ENCODE measurements at regions not wholly inside any gene's neighbourhood (a gene's known extent, or its start where the extent isn't known, plus 50 kb on each side); places are given as distances from the start of the nearest gene placed in this dataset.
"Not testable (repeated sequence)": the region's sequence is repeated elsewhere in the genome, so short reads cannot be mapped to it uniquely, and the experiment has no call there.

DNA sequence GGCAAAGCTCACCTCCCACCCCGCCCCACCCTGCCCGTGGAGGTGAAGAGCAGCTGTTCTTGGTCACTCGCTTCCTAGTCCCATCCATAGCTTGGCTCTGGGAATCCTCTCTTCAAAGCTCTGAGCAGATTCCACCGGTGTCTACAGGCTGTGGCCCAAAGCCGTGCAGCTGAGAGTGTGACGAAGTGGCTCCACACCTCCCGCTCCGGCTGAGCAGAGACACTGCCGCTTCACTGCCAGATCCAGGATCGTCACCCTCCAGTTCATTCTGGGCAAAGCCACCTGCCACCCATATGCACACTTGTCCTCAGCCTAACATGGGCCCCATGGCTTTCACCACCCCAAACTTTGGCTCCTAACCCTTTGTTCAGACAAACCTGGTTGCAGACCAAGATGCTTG lies 532.9 kb upstream of the B3GAT1 start:
- no peak for DNase-seq (ENCODE audit: low read depth in 2 of 2)

GRCh38 chr11:134944131-134944530 lies 532.1 kb upstream of the B3GAT1 start:
- no peak for DNase-seq (ENCODE audit: low read depth in 2 of 2)

GRCh38 chr11:134943544-134943943 lies 531.5 kb upstream of the B3GAT1 start:
- DNase-seq (ENCODE audit: low read depth in 2 of 2): no peak

GRCh38 chr11:134942681-134943080 lies 530.6 kb upstream of the B3GAT1 start:
- no peak for DNase-seq (ENCODE audit: low read depth in 2 of 2)

GRCh38 chr11:134941936-134942600 lies 530.0 kb upstream of the B3GAT1 start:
- not testable (repeated sequence) for DNase-seq (ENCODE audit: low read depth in 2 of 2)

DNA sequence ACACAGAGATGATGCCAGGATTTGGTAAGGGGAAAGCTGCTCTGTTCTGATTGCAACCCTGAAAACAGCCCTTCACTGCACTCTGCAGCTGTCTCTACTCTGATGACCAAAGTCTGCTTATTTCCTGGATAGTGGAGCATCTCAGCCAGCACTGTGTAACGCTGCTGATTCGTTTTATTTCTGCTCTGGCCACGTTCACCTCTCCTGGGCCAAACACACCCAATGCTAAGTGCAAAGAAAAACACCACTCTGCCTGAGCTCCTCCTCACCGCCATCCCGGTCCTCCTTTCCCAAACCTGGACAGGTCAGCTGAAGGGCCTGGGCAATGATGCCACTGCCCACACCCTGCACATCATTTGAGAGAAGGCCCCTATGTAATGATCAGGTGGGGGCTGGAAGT lies 529.3 kb upstream of the B3GAT1 start:
- DNase-seq (ENCODE audit: low read depth in 2 of 2): no peak

GRCh38 chr11:134940441-134941126 lies 528.5 kb upstream of the B3GAT1 start:
- no peak for DNase-seq (ENCODE audit: low read depth in 2 of 2)

DNA sequence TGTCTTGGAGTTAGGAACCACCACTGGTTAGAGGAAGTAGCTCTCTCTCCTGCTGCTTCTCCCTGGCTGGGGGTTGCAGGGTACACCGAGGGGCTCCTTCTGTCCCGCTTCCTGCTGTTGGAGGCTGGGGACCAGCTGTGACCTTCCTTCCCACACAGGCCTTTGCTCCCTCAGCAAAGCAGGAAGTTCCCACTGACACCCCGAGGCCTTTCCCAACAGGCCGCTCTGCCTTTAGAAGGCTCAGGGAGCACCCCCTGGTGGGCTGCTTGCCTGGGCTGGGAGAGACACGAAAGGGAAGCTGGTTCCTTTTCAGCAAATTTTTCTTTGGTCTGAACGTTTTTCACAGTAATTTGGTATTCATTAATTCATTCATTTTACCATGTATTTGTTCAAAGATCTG lies 527.9 kb upstream of the B3GAT1 start:
- no peak for DNase-seq (ENCODE audit: low read depth in 2 of 2)

GRCh38 chr11:134939031-134939430 lies 527.0 kb upstream of the B3GAT1 start:
- no peak for DNase-seq (ENCODE audit: low read depth in 2 of 2)

- no peak for DNase-seq (ENCODE audit: low read depth in 2 of 2)
Observed at GRCh38 chr11:134938212-134938611, 526.2 kb upstream of the B3GAT1 start.

GRCh38 chr11:134937193-134937592 lies 525.2 kb upstream of the B3GAT1 start:
- DNase-seq (ENCODE audit: low read depth in 2 of 2): not testable (repeated sequence)

DNA sequence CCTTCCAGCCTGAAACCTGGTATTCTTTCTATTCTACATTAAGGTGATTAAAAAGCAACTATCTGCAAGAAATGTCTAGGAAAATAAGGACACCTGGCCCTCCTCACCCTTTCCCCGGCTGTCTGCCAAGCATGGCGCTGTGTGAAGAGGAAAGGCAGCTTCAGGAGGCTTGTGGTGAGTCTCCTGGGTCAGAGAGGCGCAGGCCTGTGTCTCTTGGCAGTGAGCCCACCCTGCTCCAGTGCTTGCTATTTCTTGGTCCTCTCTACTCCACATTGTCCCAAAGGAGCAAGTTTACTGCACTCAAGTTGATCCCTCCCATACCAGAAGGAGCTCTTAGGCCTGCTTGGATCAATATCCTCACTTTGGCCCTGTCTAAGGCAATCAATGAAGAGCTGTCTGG lies 520.7 kb upstream of the B3GAT1 start:
- no peak for DNase-seq (ENCODE audit: low read depth in 2 of 2)

DNA sequence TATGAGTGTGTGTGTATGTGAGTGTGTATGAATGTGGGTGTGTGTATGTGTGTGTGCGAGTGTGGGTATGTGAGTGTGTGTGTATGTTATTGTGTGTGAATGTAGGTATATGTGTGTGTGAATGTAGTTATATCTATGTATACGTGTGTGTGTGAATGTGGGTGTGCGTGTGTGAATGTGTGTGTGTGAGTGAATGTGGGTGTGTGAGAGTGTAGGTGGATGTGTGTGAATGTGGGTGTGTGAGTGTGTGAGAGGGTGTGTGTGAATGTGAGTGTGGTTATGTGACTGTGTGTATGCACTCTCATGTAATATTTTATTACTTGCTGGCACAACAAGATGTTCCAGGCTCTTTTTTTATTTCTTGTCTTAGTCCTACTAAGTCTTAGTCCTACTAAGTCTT lies 513.4 kb upstream of the B3GAT1 start:
- DNase-seq (ENCODE audit: low read depth in 2 of 2): no peak

GRCh38 chr11:134923441-134923840 lies 511.4 kb upstream of the B3GAT1 start:
- no peak for DNase-seq (ENCODE audit: low read depth in 2 of 2)

GRCh38 chr11:134921938-134922337 lies 509.9 kb upstream of the B3GAT1 start:
- DNase-seq (ENCODE audit: low read depth in 2 of 2): no peak

DNA sequence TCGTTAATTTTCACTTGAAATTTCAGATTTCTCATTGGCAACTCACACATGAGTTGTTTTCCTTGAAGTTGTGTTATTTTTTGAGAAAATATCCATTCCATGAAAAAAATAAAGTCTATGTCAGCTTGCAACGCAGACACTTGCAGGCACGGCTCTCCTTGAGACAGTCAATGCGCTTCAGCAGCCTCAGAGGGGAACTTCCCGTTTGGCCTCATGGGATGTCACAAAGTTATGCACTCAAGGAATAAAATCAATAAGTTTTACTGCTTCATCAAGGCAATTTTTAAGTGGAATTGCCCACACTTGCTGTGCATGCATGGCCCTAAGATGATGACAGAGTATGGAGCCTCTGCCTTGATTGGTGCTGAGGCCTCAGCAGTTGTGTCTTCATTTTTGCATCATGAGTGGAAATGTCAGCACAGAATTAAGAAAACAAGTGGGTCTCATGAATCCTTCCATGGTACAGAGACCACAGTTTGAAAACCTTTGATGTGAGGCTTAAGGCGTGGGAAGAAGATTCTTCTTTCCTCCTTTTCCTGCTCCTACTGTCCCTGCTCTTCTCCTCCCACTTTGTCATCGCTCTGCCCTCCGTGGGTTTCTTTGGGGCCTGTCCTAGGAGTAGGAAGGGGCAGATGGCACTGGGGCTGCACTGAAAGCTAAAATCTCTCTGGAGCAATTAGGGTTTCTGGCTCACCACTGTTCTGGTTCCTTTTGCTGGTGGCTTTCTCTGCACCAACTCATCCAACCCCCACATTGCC lies 509.0 kb upstream of the B3GAT1 start:
- no peak for DNase-seq (ENCODE audit: low read depth in 2 of 2)

- DNase-seq (ENCODE audit: low read depth in 2 of 2): no peak
Observed at GRCh38 chr11:134916421-134917213, 504.6 kb upstream of the B3GAT1 start.

- DNase-seq (ENCODE audit: low read depth in 2 of 2): no peak
Observed at GRCh38 chr11:134915881-134916280, 503.8 kb upstream of the B3GAT1 start.

DNA sequence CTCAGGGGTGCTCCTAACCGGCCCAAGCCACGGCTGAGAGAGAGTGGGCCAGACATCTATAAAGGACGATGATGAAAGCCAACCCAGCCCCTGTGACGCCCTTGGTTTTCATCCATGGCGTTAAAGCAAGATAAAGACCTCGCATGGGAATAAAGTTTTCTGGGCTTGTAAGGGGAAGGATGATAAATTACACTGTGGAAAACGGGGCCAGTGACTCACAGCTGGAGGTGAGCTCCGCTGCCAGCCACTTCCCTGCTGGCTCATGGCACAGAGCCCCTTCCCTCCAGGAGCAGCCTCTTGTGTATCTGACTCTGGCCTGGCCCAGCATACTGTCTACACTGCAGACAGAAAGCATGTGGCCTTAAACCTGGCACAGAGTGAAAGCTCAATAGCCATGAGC lies 503.2 kb upstream of the B3GAT1 start:
- DNase-seq (ENCODE audit: low read depth in 2 of 2): no peak

GRCh38 chr11:134913999-134914590 lies 502.1 kb upstream of the B3GAT1 start:
- DNase-seq (ENCODE audit: low read depth in 2 of 2): no peak

DNA sequence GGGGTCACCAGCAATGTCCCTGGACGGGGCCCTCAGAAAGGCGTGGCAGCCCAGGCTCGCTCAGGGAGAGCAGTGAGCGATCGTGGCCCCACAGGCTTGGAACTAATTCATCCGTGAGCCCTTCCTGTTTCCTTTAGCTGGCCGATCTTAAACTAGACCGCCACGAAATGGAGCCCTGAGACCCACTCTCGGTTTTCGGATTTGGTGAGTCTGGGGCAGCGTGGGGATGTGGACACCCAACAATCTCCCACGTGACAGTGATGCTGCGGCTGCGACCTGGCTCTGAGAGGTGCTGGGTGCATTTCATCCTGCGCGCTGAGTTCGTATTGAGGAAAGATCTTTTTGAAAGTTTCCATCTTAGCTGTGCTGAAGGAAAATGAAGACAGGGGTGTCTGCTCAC lies 501.3 kb upstream of the B3GAT1 start:
- no peak for DNase-seq (ENCODE audit: low read depth in 2 of 2)

Data from activated CD4-positive, alpha-beta T cell treated with anti-CD3 and anti-CD28 coated beads for 24 hours (primary cell).